Dedifferentiated amniotic fluid mesenchymal stem cell (primary cell): ENCODE measurements at regions not wholly inside any gene's neighbourhood (a gene's known extent, or its start where the extent isn't known, plus 50 kb on each side); places are given as distances from the start of the nearest gene placed in this dataset.

Experiments used
- DNase-seq: peaks from one replicate; pipeline ENCODE4 v3.0.0-alpha.2; 2016; ENCODE audit errors: extremely low spot score

DNA sequence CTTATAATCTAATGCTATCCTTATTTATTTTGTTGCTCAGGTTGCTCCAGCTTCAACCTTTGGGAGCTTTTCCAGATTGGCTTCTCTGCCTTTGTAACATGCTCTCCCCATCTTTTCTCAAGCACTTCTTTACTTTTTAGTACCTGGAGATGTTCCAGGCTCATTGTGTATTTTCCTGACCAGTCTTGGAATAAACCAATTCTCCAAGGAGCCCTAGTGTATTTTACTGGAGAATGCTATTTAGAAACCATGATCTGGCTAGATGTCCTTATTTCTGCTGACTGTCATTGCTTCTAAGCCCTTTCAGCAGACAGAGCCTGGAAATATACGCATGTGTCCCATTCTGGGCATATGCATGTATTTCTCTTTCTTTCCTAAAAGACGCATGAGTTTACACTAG lies 95.7 kb downstream of the EMX2 start:
- no peak for DNase-seq

DNA sequence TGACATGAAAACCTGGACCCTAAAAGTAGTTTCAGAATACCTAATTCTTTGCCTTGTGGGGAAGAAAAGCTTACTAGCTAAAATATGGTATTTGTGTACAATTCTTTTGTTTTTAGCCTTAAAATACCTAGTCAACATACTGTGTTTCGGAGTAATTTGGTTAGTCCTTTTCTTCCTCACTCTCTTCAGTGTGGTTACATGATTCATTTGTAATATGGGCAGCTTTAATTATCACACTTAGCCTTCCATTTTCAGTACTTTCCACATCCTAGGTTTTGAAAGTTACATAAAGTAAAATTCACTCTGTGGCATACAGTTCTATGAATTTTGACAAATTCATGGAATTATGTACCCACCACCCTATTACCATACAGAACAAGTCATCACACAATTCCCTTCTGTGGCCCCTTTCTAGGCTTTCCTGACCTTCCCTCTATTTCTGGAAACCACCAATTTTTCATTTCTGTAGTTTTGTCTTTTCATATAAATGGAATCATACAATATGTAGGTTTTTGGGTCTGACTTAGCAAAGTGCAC lies 96.2 kb downstream of the EMX2 start:
- DNase-seq, result no peak

DNA sequence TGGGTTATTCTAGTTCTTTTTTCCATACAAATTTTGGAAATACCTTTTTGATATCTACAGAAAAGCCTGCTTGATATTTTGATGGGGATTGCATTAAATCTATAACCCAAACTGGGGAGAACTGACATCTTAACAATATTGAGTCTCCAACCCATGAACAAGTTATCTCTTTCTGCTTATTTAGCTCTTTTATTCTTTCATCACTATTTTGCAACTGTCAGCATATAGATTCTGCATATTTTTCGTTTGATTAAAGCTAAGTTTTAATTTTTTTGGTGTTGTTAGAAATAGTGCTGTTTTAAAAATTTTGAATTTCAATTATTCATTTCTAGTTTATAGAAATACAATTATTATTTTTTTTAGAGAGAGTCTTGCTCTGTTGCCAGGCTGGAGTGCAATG lies 97.9 kb downstream of the EMX2 start:
- no peak for DNase-seq

DNA sequence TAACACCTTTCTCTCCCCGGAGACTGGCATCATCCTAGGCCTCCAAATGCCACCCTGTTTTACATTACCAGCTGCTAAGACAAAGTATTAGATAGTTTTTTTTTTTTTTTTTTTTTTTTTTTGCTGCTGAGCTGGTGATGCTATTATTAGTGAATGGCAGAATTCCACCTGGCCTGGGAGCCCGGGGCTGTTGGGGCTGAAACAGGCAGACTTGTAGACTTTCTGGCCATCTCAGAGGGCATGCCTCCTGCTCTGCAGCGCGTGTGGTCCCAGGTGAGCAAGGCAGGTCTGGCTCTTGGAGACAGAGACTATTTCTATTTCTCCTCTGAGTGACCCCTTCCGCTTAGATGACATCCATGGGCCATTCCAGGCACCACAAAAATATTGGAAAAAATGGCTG lies 104.2 kb downstream of the EMX2 start:
- no peak for DNase-seq

DNA sequence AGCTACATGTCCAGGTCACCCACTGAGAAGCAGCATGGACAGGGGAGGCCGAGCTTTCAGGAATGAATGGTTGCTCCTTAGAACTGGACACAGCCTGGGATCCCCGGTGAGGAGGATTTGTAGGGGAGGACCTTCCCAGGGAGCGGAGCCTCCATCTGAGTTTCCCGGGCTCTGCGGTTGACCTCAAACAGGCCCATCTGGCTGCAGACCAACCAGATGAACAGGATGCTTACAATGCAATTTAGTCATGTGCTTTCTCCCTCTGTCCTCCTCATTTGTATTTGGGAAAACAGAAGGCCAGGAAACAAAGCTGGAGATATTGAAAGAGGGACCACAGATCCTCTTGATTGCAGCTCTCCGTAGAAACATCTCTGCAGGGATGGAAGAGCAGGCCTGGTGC lies 104.8 kb downstream of the EMX2 start:
- no peak for DNase-seq

DNA sequence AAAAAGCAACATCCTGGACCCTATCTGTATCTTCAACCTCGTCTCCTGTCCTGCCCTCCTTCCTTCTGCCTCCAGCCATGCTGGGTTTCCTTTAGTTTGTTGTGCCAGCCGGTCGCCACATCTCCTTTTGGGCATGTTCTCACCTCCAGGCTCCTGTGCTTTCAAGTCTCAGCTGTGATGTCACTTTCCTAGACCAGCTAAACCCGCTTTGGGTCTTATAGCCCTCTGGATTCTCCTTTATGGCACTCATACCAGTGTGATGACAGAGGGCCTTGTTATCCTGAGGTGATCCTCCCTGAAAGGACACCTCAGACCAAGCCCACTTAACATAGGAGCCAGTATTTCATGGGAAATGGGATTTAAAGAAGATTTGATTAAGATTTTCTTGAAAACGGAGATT lies 108.6 kb downstream of the EMX2 start:
- no peak for DNase-seq

DNA sequence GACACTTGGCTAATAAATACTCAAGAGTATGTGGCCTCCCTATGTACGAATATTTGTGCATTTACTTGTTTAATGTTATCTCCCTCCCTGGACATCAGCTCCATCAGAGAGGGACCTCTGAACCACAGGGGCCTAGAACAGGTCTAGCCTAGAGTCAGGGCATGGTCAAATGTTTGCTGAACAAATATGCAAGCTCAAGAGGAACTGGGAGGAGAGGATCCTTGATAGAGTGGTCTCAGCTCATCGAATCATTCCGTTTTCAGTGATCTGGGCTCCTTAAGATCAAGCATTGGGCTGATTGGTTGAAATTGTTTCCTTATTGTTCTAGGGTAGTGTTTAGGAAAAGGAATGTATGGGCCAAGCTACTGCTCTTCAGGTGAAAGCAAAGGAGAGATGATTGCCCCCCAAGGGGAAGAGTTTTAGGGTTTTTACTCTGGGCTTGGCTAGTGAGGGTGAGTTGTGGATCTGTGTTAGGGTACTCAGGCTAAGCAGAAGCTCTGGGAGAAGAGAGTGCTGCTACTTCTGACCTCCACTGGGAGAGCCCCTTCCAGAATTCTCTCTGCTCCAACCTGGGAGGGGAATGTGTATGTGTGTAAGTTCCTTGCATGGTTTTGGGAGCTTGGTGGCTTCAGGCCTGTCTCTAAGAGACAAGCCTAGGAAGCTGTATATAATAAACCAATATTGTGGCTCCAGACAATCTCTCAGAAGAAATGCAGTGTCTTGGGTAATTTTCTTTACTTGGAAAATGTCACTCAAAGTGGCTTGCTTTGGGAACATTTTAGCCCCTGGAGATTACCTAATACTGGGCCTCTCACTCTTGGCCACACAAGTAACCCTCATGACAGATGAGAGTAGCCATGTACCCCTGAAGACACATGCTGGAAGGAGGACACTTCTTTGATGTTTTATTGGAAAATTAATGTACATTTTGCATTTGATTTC lies 110.0 kb downstream of the EMX2 start:
- DNase-seq, result no peak

DNA sequence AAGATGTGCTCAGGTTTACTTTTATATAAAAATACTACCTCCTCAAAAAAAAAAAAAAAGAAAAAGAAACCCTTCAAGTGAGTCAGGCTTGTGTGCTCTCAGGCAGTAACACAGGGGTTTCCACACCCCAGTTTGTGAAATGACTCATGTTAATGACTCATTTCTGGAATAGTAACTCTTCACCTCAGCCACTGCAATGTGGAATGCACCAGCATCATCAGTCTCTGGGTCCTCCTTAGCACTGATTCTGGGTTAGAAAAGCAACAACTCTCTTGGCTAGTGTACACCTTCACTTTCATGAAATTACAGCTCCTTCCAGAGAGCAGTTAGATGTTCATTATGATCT lies 110.6 kb downstream of the EMX2 start:
- no peak for DNase-seq

DNA sequence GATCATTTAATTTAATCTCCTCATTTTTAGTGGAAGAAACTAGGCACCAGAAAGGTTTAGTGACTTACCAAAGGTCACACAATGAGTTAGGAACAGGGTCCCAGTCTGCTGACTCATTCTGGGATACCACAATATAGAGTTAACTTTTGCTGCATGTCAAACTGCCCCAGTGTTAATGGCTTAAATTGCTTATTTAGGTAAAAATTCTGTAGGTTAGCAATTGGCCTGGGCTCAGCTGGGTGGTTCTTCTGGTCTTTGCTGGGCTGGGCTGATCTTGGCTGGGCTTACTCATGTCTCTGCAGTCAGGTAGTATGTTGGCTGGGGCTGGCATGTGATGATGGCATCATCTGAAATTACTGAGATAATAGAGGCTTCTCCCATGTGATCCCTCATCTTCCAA lies 111.6 kb downstream of the EMX2 start:
- DNase-seq, result no peak

DNA sequence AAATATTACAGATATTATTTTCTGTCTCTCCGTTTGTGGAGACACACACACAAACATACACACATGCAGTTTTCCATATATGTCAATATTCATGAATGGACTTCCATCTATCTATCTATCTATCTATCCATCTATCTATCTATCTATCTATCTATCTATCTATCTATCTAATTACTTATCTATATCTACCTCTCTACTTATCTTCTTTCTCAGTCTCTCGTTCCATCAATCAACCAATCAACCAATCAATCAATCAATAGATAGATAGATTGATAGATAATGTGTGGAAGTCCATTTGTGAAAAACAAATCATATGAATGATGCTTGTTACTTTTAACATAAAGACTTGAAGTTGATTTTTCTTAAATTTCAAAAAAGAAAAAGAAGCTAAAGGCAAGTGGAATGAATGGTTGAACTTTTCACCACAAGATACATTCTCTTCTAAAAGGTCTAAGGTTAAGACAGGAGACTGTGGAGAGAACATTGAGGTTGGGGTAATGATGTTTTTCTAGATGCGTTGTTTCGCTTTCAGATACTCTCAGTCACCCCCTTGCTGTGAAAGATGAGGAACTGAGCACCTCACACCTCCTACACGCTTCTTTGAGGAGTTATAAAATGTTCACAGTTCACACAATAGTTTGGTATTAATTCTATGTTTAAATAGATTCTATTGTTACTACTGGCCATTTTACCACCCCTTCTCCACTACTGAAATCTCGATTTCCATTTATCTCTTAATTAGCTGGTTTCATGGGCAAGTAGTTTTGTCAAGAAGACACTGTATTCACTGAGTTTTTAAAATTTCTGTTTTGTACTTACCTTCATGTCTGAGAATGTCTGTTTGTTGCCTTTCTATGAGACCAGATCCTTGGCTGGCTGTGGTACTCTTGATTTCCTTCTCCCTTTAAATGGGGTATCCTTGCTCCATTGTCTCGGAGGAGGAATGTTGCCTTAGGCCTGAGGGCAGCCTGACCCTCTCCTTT lies 114.1 kb downstream of the EMX2 start:
- DNase-seq, result no peak

DNA sequence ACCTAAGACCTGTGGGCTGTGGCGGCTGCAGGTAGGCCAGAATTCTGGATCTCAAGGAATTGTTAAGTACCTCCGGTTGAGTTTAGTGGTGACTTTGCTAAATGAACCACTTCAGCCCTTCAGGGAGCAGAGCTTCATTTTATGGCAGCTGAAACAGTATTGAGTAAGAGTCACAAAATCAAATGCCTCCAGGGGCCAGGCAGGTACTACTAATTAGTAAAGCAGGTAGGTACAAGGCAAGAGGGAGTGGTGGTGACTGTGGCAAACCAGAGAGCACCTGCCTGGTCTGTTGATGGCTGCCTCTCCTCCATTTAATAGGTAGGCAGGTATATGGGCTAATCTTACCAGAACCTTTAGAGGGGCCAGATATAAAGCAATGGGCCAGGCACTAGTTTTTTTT lies 118.8 kb downstream of the EMX2 start:
- DNase-seq, result no peak

DNA sequence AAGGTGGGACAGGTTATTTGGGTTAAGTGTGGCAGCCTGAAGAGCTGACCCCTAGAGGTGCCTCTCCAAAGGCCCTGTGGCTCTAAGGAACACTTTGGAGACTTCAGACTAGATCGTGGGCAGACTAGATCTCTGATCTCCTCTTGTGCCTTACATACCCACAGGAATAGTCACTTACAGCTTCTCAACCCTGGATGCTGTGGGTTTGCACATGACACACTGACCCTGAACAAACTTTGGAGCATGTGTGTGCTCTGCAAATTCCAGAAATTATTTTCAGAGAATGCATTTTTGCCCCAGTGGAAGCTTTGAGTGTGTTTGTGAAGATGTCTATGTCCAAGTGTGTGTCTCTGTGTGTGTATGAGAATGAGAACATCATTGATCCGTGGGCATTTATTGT lies 119.6 kb downstream of the EMX2 start:
- DNase-seq, result no peak

DNA sequence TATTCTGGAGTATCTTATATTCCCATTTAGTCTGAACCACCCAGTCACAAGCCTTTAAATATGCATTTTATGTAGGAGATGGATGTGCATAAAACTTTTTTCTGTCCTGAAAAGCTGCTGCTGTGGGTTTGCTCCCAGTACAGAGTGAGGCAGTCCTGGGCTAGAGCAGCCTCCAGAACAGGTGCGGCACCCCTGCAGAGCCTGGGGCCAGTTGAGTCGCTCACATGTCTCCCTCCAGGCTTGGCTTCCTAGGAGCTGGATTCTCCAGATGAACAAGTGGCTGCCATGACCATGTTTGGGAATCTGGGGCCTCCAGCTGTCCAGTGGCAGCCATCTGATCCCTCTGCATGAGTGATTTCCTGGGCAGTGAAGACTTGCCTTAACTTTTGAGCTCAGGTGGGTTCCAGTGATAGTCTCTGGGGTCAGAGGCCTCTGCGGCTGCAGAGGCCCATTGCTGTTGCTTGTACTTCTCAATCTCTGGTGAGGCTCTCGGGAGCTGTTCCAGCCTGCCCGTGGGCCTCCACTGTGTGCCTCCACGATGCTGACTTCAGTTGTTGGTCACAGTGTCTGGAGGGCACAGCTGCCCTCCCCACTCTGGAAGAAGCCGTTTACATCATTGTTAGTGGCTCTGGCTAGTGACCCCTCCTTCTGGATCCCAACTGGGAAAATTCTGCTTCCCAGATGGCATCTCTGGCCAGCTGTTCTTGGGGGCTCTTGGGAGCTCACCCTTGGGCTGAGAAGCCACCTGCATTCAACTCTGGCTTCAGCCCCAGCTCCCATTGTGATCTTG lies 120.4 kb downstream of the EMX2 start:
- no peak for DNase-seq

DNA sequence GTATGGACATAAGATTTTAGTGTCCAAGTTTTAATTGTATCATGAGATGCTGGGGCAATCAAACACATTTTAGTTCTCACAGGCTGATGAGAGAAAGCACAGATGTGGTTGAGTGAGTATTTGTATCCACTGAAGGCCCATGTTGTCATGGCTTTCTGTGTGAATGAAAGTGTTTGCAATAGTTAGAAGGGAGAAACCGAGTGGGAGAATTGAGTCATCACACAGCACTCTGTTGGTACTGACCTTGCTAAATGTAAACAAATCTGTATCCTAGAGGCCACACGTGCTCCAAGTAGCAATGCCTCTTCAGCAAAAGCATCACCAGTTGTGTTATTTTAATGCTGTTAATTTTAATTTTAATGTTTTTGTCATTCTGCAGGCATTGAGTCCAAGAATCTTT lies 121.2 kb downstream of the EMX2 start:
- DNase-seq, result no peak

DNA sequence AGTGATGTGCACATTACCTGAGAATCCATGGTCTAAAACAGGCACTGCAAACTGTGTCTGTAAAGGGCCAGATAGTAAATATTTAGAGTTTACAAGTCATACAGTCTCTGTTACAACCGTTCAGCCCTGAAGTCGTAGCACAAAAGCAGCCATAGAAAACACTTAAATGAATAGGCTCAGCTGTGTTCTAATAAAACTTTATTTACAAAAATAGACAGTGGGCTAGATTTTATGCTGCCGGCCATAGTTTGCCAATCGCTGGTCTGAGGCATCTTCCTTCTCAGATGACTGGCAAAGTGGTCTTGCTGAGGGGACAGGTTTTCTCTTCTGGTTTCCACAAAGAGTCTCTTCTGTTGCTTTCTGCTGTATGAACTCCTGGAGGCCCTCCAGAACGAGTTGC lies 121.7 kb downstream of the EMX2 start:
- DNase-seq, result no peak

DNA sequence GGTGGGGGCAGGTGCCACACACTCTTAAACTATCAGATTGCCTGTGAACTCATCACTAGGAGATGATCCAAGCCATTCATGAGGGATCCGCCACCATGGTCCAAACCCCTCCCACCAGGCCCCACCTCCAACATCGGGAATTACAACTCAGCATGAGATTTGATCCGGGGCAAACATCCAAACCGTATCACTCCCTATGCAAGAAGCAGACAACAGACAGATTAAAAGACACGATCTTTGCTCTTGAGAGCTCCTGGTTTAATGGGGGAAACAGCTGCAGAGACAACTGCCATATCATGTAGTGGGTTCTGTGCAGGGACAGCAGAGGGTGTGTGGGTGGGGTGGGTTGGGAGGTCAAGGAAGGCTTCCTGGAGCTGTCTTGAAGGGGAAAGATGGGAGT lies 123.6 kb downstream of the EMX2 start:
- DNase-seq, result no peak

DNA sequence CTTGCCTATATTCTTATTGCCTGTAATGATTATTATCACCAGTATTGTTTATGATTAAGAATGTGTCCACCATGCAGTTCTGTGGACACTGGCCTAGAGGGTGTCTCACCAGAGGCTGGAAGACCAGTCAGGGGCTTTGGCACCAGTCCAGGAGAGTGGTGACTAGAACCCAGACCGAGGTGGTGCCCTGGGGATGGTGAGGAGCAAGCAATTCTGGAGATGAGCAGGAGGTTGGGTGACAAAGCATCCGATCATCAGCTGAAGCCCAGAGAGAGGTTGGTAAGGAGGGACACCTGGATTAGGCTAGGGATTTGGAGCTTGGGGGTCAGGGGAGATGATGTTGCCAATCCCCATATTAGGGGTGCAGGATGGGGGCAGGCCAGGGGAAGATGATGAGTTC lies 124.4 kb downstream of the EMX2 start:
- DNase-seq, result no peak

DNA sequence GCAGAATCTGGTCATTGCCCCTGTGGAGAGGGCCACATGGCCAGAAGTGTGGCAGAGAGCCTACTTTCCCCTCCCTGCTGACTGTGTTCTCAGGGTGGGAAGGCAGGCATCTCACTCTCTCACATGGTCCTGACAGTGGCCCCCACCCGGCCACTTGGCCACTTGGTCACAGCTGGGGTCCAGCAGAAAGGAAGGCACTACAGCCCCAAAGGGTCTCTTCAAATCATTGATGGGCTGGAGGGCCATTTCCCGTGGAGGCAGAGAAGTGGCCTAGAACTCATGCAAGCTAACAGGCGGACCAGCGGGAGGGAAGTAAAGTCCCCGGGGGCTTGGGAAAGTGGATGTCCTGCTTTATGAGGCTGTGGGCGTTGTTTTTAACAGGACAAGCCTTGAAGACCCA lies 125.3 kb downstream of the EMX2 start:
- DNase-seq, result no peak

DNA sequence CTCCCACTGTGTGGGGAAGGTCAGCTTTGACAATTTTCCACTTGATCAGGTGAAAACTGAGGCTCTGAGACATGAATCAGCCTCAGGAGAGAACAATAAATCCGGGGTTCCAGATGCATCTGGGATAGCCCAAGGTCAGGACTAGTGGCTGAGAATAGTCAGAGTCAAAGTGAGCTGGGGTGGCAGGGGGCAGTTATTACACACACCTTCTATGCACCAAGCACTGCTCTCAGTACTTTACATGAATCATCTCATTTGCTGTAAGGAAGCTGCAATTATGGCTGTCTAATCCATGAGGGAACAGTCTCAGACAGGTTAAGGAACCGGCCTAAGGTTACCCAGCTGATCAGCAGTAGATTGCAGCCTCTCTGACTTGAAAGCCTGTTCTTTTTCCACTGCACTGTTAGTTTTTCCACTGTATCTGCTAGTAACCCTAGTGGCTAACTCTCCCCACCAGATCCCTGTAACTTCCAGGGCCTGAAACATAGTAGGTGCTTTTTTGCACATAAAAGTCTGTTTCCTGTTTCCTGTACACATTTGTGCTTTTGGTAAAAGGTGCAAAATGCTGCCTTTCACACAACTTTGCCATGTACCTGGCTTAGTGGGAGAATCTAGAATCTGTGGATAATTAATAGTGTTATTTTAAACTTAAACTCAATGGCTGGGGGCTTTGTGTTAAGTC lies 125.9 kb downstream of the EMX2 start:
- no peak for DNase-seq

DNA sequence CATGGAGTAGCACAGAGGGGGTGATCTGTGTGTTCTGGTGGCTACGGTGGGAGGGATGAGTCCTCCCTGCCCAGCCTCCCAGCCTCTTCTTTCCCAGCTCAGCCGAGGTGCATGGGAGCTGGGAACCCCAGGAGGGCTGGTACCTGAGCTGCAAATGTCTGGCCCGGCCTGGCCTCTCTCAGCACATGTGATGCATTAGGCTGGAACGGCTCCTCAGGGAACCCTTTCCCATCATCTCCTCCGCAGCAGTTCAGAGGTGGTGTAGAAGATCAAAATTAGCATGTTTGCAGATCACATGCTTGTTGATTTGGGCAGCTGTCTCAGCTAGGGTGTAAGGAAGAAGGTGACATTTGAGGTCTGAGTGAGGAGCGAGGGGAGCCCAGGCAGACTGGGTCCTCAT lies 126.6 kb downstream of the EMX2 start:
- DNase-seq, result no peak
